ENCODE measurements at regions not wholly inside any gene's neighbourhood (a gene's known extent, or its start where the extent isn't known, plus 50 kb on each side); places are given as distances from the start of the nearest gene placed in this dataset.

DNA sequence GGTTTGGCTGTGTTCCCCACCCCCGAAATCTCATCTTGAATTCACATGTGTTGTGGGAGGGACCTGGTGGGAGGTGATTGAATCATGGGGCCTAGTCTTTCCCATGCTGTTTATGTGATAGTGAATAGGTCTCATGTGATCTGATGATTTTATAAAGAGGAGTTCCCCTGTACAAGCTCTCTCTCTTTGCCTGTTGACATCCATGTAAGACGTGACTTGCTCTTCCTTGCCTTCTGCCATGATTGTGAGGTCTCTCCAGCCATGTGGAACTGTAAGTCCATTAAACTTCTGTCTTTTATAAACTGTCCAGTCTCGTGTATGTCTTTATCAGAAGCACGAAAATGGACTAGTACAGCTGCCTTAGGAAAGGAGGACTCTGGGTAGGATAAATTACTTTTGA is 976.7 kb downstream of the MCTP2 start:
- Histone ChIP-seq H3K27ac (ENCODE audit: control insufficient read depth, insufficient read depth, low read length) (no peak overlapping the region), H3K9me3 (ENCODE audit: control insufficient read depth, low read depth, low read length) (no peaks in the 10 kb centered on the region), H2AFZ (ENCODE audit: control insufficient read depth, low read length) (no peak overlapping the region), H3K4me3 (ENCODE audit: control insufficient read depth in 2 of 3, extremely low read depth in 1 of 3, insufficient read depth in 2 of 3, low read depth in 1 of 3, low read length in 3 of 3) (no peak overlapping the region), H3K9ac (ENCODE audit: control insufficient read depth, extremely low read depth, insufficient read depth, low read length) (no peak overlapping the region), H4K20me1 (ENCODE audit: control insufficient read depth, extremely low read depth, insufficient read depth, low read length) (no peaks in the 10 kb centered on the region), H3K79me2 (ENCODE audit: control insufficient read depth, insufficient read depth, low read length) (no peaks in the 10 kb centered on the region), H3K4me2 (ENCODE audit: control insufficient read depth, extremely low read depth, insufficient read depth, low read depth, low read length) (no peak overlapping the region), H3K9me1 (ENCODE audit: control insufficient read depth, extremely low read depth, insufficient read depth, low read length) (no peaks in the 10 kb centered on the region), H3K36me3 (ENCODE audit: control insufficient read depth in 2 of 2, extremely low read depth in 1 of 2, insufficient read depth in 2 of 2, low read length in 2 of 2) (no peaks in the 10 kb centered on the region), H3K4me1 (ENCODE audit: control insufficient read depth, extremely low read depth, insufficient read depth, low read length) (no peaks in the 10 kb centered on the region), H3K27me3 (ENCODE audit: control insufficient read depth, extremely low read depth, insufficient read depth, low read length) (no peaks in the 10 kb centered on the region)
- dilution Hi-C loops (cut with MboI; ENCODE audit: extremely low pct_ligation_motif_present, low sequenced_read_pairs), result no loop called here
- TF ChIP-seq EZH2 (IDR thresholded peaks at IDR 0.05; ENCODE audit: low read length), result no peak
- TF ChIP-seq, protein P1, sequence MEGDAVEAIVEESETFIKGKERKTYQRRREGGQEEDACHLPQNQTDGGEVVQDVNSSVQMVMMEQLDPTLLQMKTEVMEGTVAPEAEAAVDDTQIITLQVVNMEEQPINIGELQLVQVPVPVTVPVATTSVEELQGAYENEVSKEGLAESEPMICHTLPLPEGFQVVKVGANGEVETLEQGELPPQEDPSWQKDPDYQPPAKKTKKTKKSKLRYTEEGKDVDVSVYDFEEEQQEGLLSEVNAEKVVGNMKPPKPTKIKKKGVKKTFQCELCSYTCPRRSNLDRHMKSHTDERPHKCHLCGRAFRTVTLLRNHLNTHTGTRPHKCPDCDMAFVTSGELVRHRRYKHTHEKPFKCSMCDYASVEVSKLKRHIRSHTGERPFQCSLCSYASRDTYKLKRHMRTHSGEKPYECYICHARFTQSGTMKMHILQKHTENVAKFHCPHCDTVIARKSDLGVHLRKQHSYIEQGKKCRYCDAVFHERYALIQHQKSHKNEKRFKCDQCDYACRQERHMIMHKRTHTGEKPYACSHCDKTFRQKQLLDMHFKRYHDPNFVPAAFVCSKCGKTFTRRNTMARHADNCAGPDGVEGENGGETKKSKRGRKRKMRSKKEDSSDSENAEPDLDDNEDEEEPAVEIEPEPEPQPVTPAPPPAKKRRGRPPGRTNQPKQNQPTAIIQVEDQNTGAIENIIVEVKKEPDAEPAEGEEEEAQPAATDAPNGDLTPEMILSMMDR (optimal IDR thresholded peaks at IDR 0.05 in 1 of 3, IDR thresholded peaks at IDR 0.05 in 1 of 3, conservative IDR thresholded peaks at IDR 0.05 in 1 of 3; ENCODE audit: extremely low read depth in 1 of 3, insufficient read depth in 2 of 3, low read length in 3 of 3), result no peak
- DNase-seq (ENCODE audit: low read depth, low spot score), result no peak
- FAIRE-seq, result no peak

DNA sequence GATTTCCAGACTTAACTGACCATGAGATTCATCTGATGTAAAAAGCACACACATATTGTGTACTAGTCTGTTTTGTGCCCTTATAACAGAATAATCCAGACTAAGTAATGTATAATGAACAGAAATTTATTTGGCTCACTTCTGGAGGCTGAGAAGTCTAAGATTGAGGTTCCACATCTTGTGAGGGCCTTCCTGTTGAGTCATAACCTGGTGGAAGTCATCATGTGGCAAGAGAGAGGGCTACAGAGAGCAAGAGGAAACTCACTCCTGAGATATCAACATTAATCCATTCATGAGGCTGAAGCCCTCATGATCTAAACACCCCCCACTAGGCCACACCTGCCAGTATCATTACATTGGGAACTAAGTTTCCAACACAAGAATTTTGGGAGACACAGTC is 977.6 kb downstream of the MCTP2 start:
- TF ChIP-seq EZH2 (IDR thresholded peaks at IDR 0.05; ENCODE audit: low read length), result no peak
- TF ChIP-seq, protein P1 (optimal IDR thresholded peaks at IDR 0.05 in 1 of 3, IDR thresholded peaks at IDR 0.05 in 1 of 3, conservative IDR thresholded peaks at IDR 0.05 in 1 of 3; ENCODE audit: extremely low read depth in 1 of 3, insufficient read depth in 2 of 3, low read length in 3 of 3), result no peak
- dilution Hi-C loops (cut with MboI; ENCODE audit: extremely low pct_ligation_motif_present, low sequenced_read_pairs), result no loop called here
- Histone ChIP-seq H4K20me1 (ENCODE audit: control insufficient read depth, extremely low read depth, insufficient read depth, low read length) (no peaks in the 10 kb centered on the region), H2AFZ (ENCODE audit: control insufficient read depth, low read length) (no peak overlapping the region), H3K79me2 (ENCODE audit: control insufficient read depth, insufficient read depth, low read length) (no peaks in the 10 kb centered on the region), H3K4me1 (ENCODE audit: control insufficient read depth, extremely low read depth, insufficient read depth, low read length) (no peaks in the 10 kb centered on the region), H3K27ac (ENCODE audit: control insufficient read depth, insufficient read depth, low read length) (no peak overlapping the region), H3K4me2 (ENCODE audit: control insufficient read depth, extremely low read depth, insufficient read depth, low read depth, low read length) (no peak overlapping the region), H3K9me3 (ENCODE audit: control insufficient read depth, low read depth, low read length) (no peaks in the 10 kb centered on the region), H3K36me3 (ENCODE audit: control insufficient read depth in 2 of 2, extremely low read depth in 1 of 2, insufficient read depth in 2 of 2, low read length in 2 of 2) (no peaks in the 10 kb centered on the region), H3K4me3 (ENCODE audit: control insufficient read depth in 2 of 3, extremely low read depth in 1 of 3, insufficient read depth in 2 of 3, low read depth in 1 of 3, low read length in 3 of 3) (no peak overlapping the region), H3K27me3 (ENCODE audit: control insufficient read depth, extremely low read depth, insufficient read depth, low read length) (no peaks in the 10 kb centered on the region), H3K9me1 (ENCODE audit: control insufficient read depth, extremely low read depth, insufficient read depth, low read length) (no peaks in the 10 kb centered on the region), H3K9ac (ENCODE audit: control insufficient read depth, extremely low read depth, insufficient read depth, low read length) (no peak overlapping the region)
- no peak for FAIRE-seq
- DNase-seq (ENCODE audit: low read depth, low spot score), result no peak

Measured in keratinocyte (primary cell).